K562 (cell line): ENCODE measurements at regions not wholly inside any gene's neighbourhood (a gene's known extent, or its start where the extent isn't known, plus 50 kb on each side); places are given as distances from the start of the nearest gene placed in this dataset.

ENCODE experiments used
- ATAC-seq: fragments of 200-7000 bp; cut with Tn5 transposase; 3 replicates; pipeline ENCODE4 v1.9.1; 2020; ENCODE audit warnings: moderate library complexity
- BruUV-seq: library from RNA; stranded (reverse); fragments of 400-500 nt; replicated peaks from 2 replicates; lab custom pipeline; 2021; lab: Mats Ljungman, UMichigan
- CTCF ChIA-PET: fragments of 300-600 bp; formaldehyde crosslinking; extraction: SDS; loops from one replicate; lab custom pipeline; 2021; ENCODE audit warnings: low intra/inter-chr PET ratio; lab: Yijun Ruan, JAX
- POLR2A ChIA-PET: fragments of 300-600, 350-650 bp; sonication (Branson Sonifier 250); formaldehyde crosslinking; extraction: SDS; loops from one replicate; lab custom pipeline; 2021; ENCODE audit warnings: antibody characterized with exemption, inconsistent platforms; lab: Yijun Ruan, JAX
- DNase-seq, 4 experiments: peaks; one replicate each; pipeline versions ENCODE4 v3.0.0 to v3.0.0-alpha.2; 2011 to 2018; ENCODE audit warnings: low spot score in 3 of 4, mixed read lengths in 3 of 4; ENCODE audit errors: extremely low read depth in 1 of 4
- FAIRE-seq: peaks from 2 replicates; lab custom pipeline; 2011; peaks lifted over from hg19 to GRCh38; lab: Jason Lieb, UNC
- H2AFZ ChIP-seq: 2 replicates; pipeline ENCODE4 v1.6.0; 2011; ENCODE audit warnings: low read depth, low read length, control low read depth, inconsistent platforms
- H3K27ac ChIP-seq: fragments of 200-600 bp; 3 replicates; pipeline ENCODE4 v1.8.0; 2011; ENCODE audit warnings: low read depth, mild to moderate bottlenecking, control low read depth, inconsistent platforms, low read length, moderate library complexity, mixed read lengths; ENCODE audit errors: extremely low read depth
- H3K27me3 ChIP-seq, 2 experiments: fragments of 300-600 bp in 1 of 2; 2 replicates in 1 of 2; 3 replicates in 1 of 2; pipeline versions ENCODE4 v1.6.0 to v1.8.0; 2011; ENCODE audit warnings: inconsistent platforms in 2 of 2, low read length in 2 of 2, mild to moderate bottlenecking in 1 of 2, mixed read lengths in 1 of 2, moderate library complexity in 1 of 2; ENCODE audit not compliant: control insufficient read depth in 2 of 2, insufficient read depth in 2 of 2
- H3K36me3 ChIP-seq: fragments of 300-600 bp; 3 replicates; pipeline ENCODE4 v1.8.0; 2011; ENCODE audit warnings: mild to moderate bottlenecking, low read length, inconsistent platforms; ENCODE audit not compliant: control insufficient read depth, insufficient read depth
- H3K4me1 ChIP-seq, 2 experiments: fragments of 200-600 bp in 1 of 2; replicated peaks in 1 of 2; 2 replicates in 1 of 2; 3 replicates in 1 of 2; pipeline versions ENCODE4 v1.5.1 to v1.8.0; 2011; ENCODE audit warnings: inconsistent platforms in 2 of 2, low read length in 2 of 2, mild to moderate bottlenecking in 1 of 2, mixed read lengths in 1 of 2, moderate library complexity in 1 of 2; ENCODE audit not compliant: control insufficient read depth in 2 of 2, insufficient read depth in 2 of 2
- H3K4me2 ChIP-seq: 2 replicates; pipeline ENCODE4 v1.6.1; 2011; ENCODE audit warnings: low read length, control low read depth, inconsistent platforms, mixed read lengths; ENCODE audit not compliant: insufficient read depth
- H3K4me3 ChIP-seq: fragments of 200-600 bp; sonication (generic), shearing (Covaris generic); 2 replicates; pipeline ENCODE4 v1.5.1; 2016; ENCODE audit warnings: control low read depth, inconsistent platforms
- H3K79me2 ChIP-seq: fragments of 200-600 bp; 3 replicates; pipeline ENCODE4 v1.8.0; 2011; ENCODE audit warnings: low read length, inconsistent platforms; ENCODE audit not compliant: control insufficient read depth, insufficient read depth
- H3K9ac ChIP-seq, 2 experiments: 2 replicates each; pipeline versions ENCODE4 v1.6.0 to v1.6.1; 2011; ENCODE audit warnings: low read depth in 2 of 2, low read length in 2 of 2, control low read depth in 1 of 2, inconsistent platforms in 1 of 2, mild to moderate bottlenecking in 1 of 2, mixed read lengths in 1 of 2; ENCODE audit not compliant: insufficient read depth in 1 of 2
- H3K9me1 ChIP-seq: one replicate; pipeline ENCODE4 v1.6.0; 2011; ENCODE audit warnings: inconsistent platforms, mild to moderate bottlenecking, low read length, moderate library complexity; ENCODE audit not compliant: control insufficient read depth, insufficient read depth
- H3K9me3 ChIP-seq: replicated peaks from 2 replicates; pipeline ENCODE4 v1.5.1; 2011; ENCODE audit warnings: low read depth, low read length, inconsistent platforms; ENCODE audit not compliant: control insufficient read depth, insufficient read depth
- H4K20me1 ChIP-seq: replicated peaks from 2 replicates; pipeline ENCODE4 v1.6.1; 2011; ENCODE audit warnings: low read length, inconsistent platforms, mixed read lengths; ENCODE audit not compliant: control insufficient read depth, insufficient read depth
- ETV1 ChIP-seq: fragments of 450-650 bp; conservative IDR thresholded peaks from 2 replicates; pipeline ENCODE4 v1.6.1; 2016; ENCODE audit warnings: missing genetic modification characterization, control low read depth, low read depth, missing compliant biosample characterization
- ILF3 ChIP-seq: fragments of 450-650 bp; IDR thresholded peaks from 2 replicates; pipeline ENCODE4 v1.6.1; 2018; ENCODE audit warnings: antibody characterized with exemption, mild to moderate bottlenecking, moderate library complexity, borderline replicate concordance
- MAFG ChIP-seq: fragments of 450-650 bp; conservative IDR thresholded peaks from 2 replicates; pipeline ENCODE4 v1.6.1; 2016; ENCODE audit warnings: missing genetic modification characterization, missing compliant biosample characterization
- NCOR1 ChIP-seq: fragments of 450-650 bp; IDR thresholded peaks from 2 replicates; pipeline ENCODE4 v1.6.1; 2016; ENCODE audit warnings: mild to moderate bottlenecking, moderate library complexity
- SMARCE1 ChIP-seq: fragments of 450-650 bp; IDR thresholded peaks from 2 replicates; pipeline ENCODE4 v1.7.1; 2016; ENCODE audit warnings: mild to moderate bottlenecking
- ZBTB43 ChIP-seq: sonication (generic); formaldehyde crosslinking; IDR thresholded peaks from 2 replicates; pipeline ENCODE4 v1.8.0; 2023; ENCODE audit warnings: mild to moderate bottlenecking, missing genetic modification reagents
- ZMIZ1 ChIP-seq, 2 experiments: fragments of 150-350 bp in 1 of 2; IDR thresholded peaks; 2 replicates each; pipeline ENCODE4 v1.6.1; 2012 to 2016; ENCODE audit warnings: low read depth in 2 of 2, low read length in 2 of 2, mild to moderate bottlenecking in 1 of 2, moderate library complexity in 1 of 2
- WGBS: fragments of 100-300 bp; shearing (Covaris generic); methylation state at CpG from one replicate; pipeline ENCODE4 v1.1.6; 2016; ENCODE audit warnings: low coverage, mixed read lengths; ENCODE audit not compliant: insufficient coverage; ENCODE audit errors: missing lambda C conversion rate; 5-methylcytosine and 5-hydroxymethylcytosine counted together
- in situ Hi-C: fragments of 300-500 bp; cut with MboI; formaldehyde crosslinking; loops from 4 replicates; pipeline ENCODE4 v1.15.0; 2018; ENCODE audit warnings: inconsistent platforms, mixed read lengths
- intact Hi-C: fragments of 100-400 bp; cut with micrococcal nuclease; formaldehyde crosslinking; loops from 2 replicates; pipeline ENCODE4 v1.14.2; 2022

- TF ChIP-seq ZMIZ1 (IDR thresholded peaks at IDR 0.05; ENCODE audit: low read depth in 2 of 2, low read length in 2 of 2) (no peak), ILF3 (no peak), ETV1 (tag) (no peak), SMARCE1 (no peak)
Measured at GRCh38 chr6:44698602-44699001, 311.1 kb downstream of the CDC5L start (continued).

GRCh38 chr6:44699082-44699481 lies 311.6 kb downstream of the CDC5L start:
- CTCF ChIA-PET, result no interaction called here
- no peaks in the 10 kb centered on the region for H3K4me1 ChIP-seq
- no peak overlapping the region for H3K4me3 ChIP-seq
- in situ Hi-C loops, result no loop called here
- no peak overlapping the region for H3K4me2 ChIP-seq
- 0% methylated on average over 1 of the region's 1 CpG for WGBS
- H3K9ac ChIP-seq, result no peak overlapping the region
- H3K27ac ChIP-seq, result no peak overlapping the region
- H3K79me2 ChIP-seq, result no peaks in the 10 kb centered on the region
- DNase-seq (no peak), ATAC-seq (no peak), FAIRE-seq (no peak)
- no TSS peak for BruUV-seq
- POLR2A ChIA-PET, result interaction anchor here (0.8 kb wide), 1 partner anchor 842 kb away, joined by 3 read pairs; no protein-coding TSS in a partner anchor
- no peaks in the 10 kb centered on the region for H3K9me3 ChIP-seq
- peaks cover 3 to 39% of the 10 kb centered on the region in 2 experiments; a peak in 3 of 5 replicates for H3K27me3 ChIP-seq
- H3K36me3 ChIP-seq, result no peaks in the 10 kb centered on the region
- H4K20me1 ChIP-seq, result no peaks in the 10 kb centered on the region; the same call in 1 of the 2 replicates
- TF ChIP-seq MAFG (tag) (no peak), NCOR1 (no peak), ZBTB43 (no peak)
- no peak overlapping the region for H2AFZ ChIP-seq
- no peaks in the 10 kb centered on the region for H3K9me1 ChIP-seq
- intact Hi-C loops, result no loop called here
